ENCODE measurements at regions not wholly inside any gene's neighbourhood (a gene's known extent, or its start where the extent isn't known, plus 50 kb on each side); places are given as distances from the start of the nearest gene placed in this dataset.
"Not testable (repeated sequence)": the region's sequence is repeated elsewhere in the genome, so short reads cannot be mapped to it uniquely, and the experiment has no call there.

- no peak for DNase-seq (ENCODE audit: low spot score in 2 of 2)
- no peaks in the 10 kb centered on the region for H3K27me3 ChIP-seq (ENCODE audit: low read depth)
- no peaks in the 10 kb centered on the region for H3K36me3 ChIP-seq (replicated peaks)
- in situ Hi-C loops (cut with MboI; ENCODE audit: low sequenced_read_pairs) = no loop called here
- H3K9me3 ChIP-seq = no peaks in the 10 kb centered on the region
- H3K4me1 ChIP-seq = peaks cover 11% of the 10 kb centered on the region
- no peak overlapping the region for H3K4me3 ChIP-seq
Observed at GRCh38 chr1:96416701-96417444, 304.7 kb upstream of the PTBP2 start.

DNA sequence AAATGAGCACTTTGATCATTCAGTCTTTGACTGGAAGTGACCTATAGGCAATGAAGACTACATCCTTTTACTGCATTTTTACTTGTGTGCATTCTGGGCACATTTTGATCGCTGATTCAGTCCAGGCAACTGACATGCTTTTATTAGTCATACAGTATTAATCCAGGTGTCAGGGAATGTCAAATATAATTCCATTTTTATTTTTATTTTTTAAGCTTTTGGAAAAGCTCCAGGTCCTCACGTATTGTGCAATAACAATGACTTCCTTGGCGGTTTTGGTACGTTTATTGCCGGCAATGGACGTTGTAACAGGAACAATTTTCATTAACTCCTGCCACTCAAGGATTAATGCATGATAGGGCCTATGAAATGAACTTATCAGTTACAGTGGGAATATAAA is 302.6 kb upstream of the PTBP2 start:
- Histone ChIP-seq H3K4me3 (no peak overlapping the region), H3K36me3 (replicated peaks) (no peaks in the 10 kb centered on the region), H3K27me3 (ENCODE audit: low read depth) (no peaks in the 10 kb centered on the region), H3K4me1 (peaks cover 11% of the 10 kb centered on the region), H3K9me3 (no peaks in the 10 kb centered on the region)
- no peak for DNase-seq (ENCODE audit: low spot score in 2 of 2)
- in situ Hi-C loops (cut with MboI; ENCODE audit: low sequenced_read_pairs) = no loop called here

GRCh38 chr1:96424877-96425276 is 296.7 kb upstream of the PTBP2 start:
- H3K9me3 ChIP-seq = no peaks in the 10 kb centered on the region
- no peak overlapping the region for H3K4me3 ChIP-seq
- DNase-seq (ENCODE audit: low spot score in 2 of 2) = no peak
- peaks cover 16% of the 10 kb centered on the region for H3K4me1 ChIP-seq
- in situ Hi-C loops (cut with MboI; ENCODE audit: low sequenced_read_pairs) = no loop called here
- H3K36me3 ChIP-seq (replicated peaks) = no peaks in the 10 kb centered on the region
- no peaks in the 10 kb centered on the region for H3K27me3 ChIP-seq (ENCODE audit: low read depth)

DNA sequence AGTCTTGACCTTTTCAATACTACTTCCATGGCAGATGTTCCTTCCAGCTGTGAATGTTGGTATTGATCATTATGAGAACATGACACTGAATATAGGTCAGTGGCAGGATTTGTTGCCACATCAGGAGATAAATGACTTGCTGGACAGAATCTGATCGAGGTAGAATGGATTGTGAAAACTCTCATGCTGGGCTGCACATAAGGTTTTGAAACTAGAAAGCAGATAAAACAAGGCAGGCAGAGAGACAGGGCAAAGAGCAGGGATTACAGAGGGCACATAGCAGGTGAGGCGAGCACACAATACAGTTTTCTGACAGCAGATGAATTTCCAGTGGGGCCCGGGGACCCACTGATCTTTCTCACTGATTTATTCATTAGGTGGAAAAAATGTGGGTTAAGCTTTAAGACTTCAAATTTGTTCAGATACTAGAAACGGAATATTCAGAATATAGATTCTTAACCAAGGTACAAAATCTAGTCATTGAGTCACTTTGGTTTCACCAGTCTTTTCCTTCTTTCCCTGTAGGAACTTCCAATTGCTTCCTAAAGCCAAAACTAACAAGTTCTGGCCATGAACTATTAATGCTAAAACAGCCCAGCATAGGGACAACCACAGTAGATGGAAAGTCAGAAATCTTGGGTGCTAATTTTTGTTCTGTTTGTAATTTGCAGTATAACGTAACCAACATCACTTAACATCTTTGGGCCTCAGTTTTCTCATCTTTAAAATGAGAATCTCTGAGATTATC is 296.0 kb upstream of the PTBP2 start:
- Histone ChIP-seq H3K9me3 (no peaks in the 10 kb centered on the region), H3K4me3 (no peak overlapping the region), H3K27me3 (ENCODE audit: low read depth) (no peaks in the 10 kb centered on the region), H3K36me3 (replicated peaks) (no peaks in the 10 kb centered on the region), H3K4me1 (peaks cover 11% of the 10 kb centered on the region)
- DNase-seq (ENCODE audit: low spot score in 2 of 2) = no peak
- in situ Hi-C loops (cut with MboI; ENCODE audit: low sequenced_read_pairs) = no loop called here

DNA sequence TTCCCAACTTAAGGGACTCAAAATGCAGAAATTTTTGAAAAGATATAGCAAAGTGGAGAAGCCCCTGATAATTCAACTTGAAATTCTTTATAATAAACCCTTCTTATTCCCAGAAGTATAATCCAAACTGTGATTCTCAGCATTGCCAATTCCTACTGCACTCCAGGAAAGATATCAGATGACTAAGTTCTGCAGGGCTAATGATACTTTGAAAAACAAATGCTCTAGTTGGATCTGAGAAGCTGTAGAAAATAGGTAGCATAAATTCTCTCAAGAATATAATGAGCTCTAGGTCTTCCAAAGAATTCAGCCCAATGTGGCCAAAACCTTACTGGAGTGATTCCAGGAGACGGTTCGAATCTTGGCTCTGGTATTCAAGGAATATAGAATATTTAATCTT is 294.0 kb upstream of the PTBP2 start:
- Histone ChIP-seq H3K36me3 (replicated peaks) (no peaks in the 10 kb centered on the region), H3K4me1 (peaks cover 8% of the 10 kb centered on the region), H3K27me3 (ENCODE audit: low read depth) (no peaks in the 10 kb centered on the region), H3K4me3 (no peak overlapping the region), H3K9me3 (0 out of 2 replicates have a peak, but pooled peaks cover 3% of the 10 kb centered on the region)
- in situ Hi-C loops (cut with MboI; ENCODE audit: low sequenced_read_pairs) = no loop called here
- no peak for DNase-seq (ENCODE audit: low spot score in 2 of 2)

DNA sequence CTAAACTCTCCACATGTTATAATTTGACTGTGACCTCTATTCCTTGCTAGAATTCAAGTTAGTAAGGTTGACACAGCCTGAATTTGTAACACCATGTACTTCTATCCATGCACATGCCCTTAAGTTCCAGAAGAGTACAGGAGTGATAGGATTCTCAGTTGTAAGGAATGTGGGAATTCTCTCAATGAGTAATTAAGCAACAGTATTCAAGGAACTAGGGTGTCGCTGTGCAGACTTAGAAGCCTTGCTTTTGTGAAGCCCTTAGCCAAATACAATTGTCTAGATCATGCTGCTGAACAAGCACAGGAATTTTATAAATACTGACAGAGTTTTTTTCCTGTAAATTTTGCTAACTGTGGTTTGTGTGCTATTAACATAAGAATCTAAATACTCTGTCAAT is 276.3 kb upstream of the PTBP2 start:
- peaks cover 10% of the 10 kb centered on the region; the same call in 1 of the 2 replicates for H3K4me1 ChIP-seq
- H3K27me3 ChIP-seq (ENCODE audit: low read depth) = no peaks in the 10 kb centered on the region
- H3K9me3 ChIP-seq = 0 out of 2 replicates have a peak, but pooled peaks cover 2% of the 10 kb centered on the region
- no peak overlapping the region for H3K4me3 ChIP-seq
- in situ Hi-C loops (cut with MboI; ENCODE audit: low sequenced_read_pairs) = no loop called here
- peak in 1 of 2 experiments; percentile 26 for DNase-seq (ENCODE audit: low spot score in 2 of 2)
- H3K36me3 ChIP-seq (replicated peaks) = no peaks in the 10 kb centered on the region

- Histone ChIP-seq H3K27me3 (ENCODE audit: low read depth) (no peaks in the 10 kb centered on the region), H3K9me3 (no peaks in the 10 kb centered on the region; the same call in 1 of the 2 replicates), H3K36me3 (replicated peaks) (no peaks in the 10 kb centered on the region), H3K4me1 (peaks cover 52% of the 10 kb centered on the region), H3K4me3 (no peak overlapping the region)
- in situ Hi-C loops (cut with MboI; ENCODE audit: low sequenced_read_pairs) = no loop called here
- peak; percentile 57 to 91 for DNase-seq (ENCODE audit: low spot score in 2 of 2)
Observed at GRCh38 chr1:96464066-96464465, 257.5 kb upstream of the PTBP2 start.

DNA sequence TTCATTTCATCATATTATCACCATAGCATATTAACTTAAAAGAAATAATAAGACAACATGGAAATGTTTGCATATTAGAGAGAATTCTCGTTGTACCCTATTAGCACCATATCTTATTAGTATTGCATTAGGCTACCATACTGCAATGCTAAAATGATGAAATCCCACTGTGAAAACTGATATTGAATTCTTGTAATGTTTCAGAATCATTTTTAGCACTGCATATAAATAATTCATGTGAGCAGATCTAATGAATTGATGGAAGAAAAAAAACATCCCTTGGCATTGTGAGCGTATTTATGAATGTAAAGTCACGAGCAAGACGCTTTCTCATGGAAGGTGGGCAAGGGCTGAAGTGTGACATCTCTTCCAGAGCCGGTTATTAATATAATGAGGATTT is 257.1 kb upstream of the PTBP2 start:
- in situ Hi-C loops (cut with MboI; ENCODE audit: low sequenced_read_pairs) = no loop called here
- Histone ChIP-seq H3K4me3 (no peak overlapping the region), H3K27me3 (ENCODE audit: low read depth) (no peaks in the 10 kb centered on the region), H3K4me1 (peaks cover 52% of the 10 kb centered on the region), H3K36me3 (replicated peaks) (no peaks in the 10 kb centered on the region), H3K9me3 (no peaks in the 10 kb centered on the region; the same call in 1 of the 2 replicates)
- DNase-seq (ENCODE audit: low spot score in 2 of 2) = no peak

DNA sequence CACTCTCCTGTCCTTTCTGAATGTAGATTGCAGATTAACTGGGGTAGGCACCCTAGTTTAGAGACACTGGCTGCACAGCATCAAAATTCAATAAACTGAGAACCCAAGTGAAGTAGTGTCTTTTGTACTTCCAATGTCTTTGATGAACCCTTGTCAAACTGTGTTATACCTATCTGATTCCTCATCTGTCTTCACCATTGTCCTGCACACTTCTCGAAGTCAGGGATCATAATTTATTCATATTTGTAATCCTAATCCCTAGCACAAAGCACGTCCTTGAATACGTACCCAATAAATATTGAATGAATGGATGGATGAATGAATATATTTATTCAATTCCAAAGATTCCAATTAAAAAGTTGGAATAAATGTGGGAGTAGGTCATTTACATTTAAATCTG is 256.6 kb upstream of the PTBP2 start:
- Histone ChIP-seq H3K9me3 (no peaks in the 10 kb centered on the region; the same call in 1 of the 2 replicates), H3K4me3 (no peak overlapping the region), H3K4me1 (peaks cover 52% of the 10 kb centered on the region), H3K27me3 (ENCODE audit: low read depth) (no peaks in the 10 kb centered on the region), H3K36me3 (replicated peaks) (no peaks in the 10 kb centered on the region)
- DNase-seq (ENCODE audit: low spot score in 2 of 2) = peak; percentile 34 to 97
- in situ Hi-C loops (cut with MboI; ENCODE audit: low sequenced_read_pairs) = no loop called here

- Histone ChIP-seq H3K27me3 (ENCODE audit: low read depth) (no peaks in the 10 kb centered on the region), H3K4me1 (peaks cover 52% of the 10 kb centered on the region), H3K9me3 (no peaks in the 10 kb centered on the region; the same call in 1 of the 2 replicates), H3K4me3 (no peak overlapping the region), H3K36me3 (replicated peaks) (no peaks in the 10 kb centered on the region)
- DNase-seq (ENCODE audit: low spot score in 2 of 2) = peak; percentile 76 to 98
- in situ Hi-C loops (cut with MboI; ENCODE audit: low sequenced_read_pairs) = no loop called here
Observed at GRCh38 chr1:96465441-96465840, 256.1 kb upstream of the PTBP2 start.

DNA sequence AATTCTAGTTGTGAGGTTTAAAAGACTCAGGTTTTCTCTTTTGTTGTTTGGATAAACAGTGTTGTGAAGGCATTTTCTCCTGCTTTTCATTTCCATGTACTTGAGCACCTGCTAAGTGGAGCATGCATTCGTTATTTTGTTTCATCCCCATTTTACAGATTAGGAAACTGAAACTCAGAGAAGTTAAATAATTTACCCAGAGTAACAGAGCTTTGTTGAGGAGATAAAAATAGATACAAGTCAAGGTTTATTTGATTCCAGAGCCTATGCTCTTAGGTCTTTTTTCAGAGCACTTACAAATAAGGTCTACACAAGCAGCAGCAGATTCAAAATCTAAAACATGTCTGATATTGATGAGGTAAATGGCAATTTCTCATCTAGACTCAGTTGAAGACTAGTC is 254.7 kb upstream of the PTBP2 start:
- H3K36me3 ChIP-seq (replicated peaks) = no peaks in the 10 kb centered on the region
- no peaks in the 10 kb centered on the region; the same call in 1 of the 2 replicates for H3K9me3 ChIP-seq
- no peak for DNase-seq (ENCODE audit: low spot score in 2 of 2)
- no peak overlapping the region for H3K4me3 ChIP-seq
- in situ Hi-C loops (cut with MboI; ENCODE audit: low sequenced_read_pairs) = no loop called here
- no peaks in the 10 kb centered on the region for H3K27me3 ChIP-seq (ENCODE audit: low read depth)
- H3K4me1 ChIP-seq = peaks cover 38% of the 10 kb centered on the region

DNA sequence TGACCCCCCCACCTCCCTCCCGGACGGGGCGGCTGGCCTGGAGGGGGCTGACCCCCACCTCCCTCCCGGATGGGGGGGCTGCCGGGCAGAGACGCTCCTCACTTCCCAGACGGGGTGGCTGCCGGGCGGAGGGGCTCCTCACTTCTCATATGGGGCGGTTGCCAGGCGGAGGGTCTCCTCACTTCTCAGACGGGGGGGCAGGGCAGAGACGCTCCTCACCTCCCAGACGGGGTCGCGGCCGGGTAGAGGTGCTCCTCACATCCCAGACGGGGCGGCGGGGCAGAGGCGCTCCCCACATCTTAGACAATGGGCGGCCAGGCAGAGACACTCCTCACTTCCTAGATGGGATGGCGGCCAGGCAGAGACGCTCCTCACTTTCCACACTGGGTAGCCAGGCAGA is 251.9 kb upstream of the PTBP2 start:
- DNase-seq (ENCODE audit: low spot score in 2 of 2); H3K4me3 ChIP-seq; in situ Hi-C loops (cut with MboI; ENCODE audit: low sequenced_read_pairs); H3K36me3 ChIP-seq (replicated peaks); H3K27me3 ChIP-seq (ENCODE audit: low read depth); H3K9me3 ChIP-seq: not testable (repeated sequence)
- H3K4me1 ChIP-seq = peaks cover 48% of the 10 kb centered on the region

- no peaks in the 10 kb centered on the region; the same call in 1 of the 2 replicates for H3K9me3 ChIP-seq
- no peaks in the 10 kb centered on the region for H3K27me3 ChIP-seq (ENCODE audit: low read depth)
- no peak for DNase-seq (ENCODE audit: low spot score in 2 of 2)
- peaks cover 52% of the 10 kb centered on the region for H3K4me1 ChIP-seq
- no peak overlapping the region for H3K4me3 ChIP-seq
- in situ Hi-C loops (cut with MboI; ENCODE audit: low sequenced_read_pairs) = no loop called here
- no peaks in the 10 kb centered on the region for H3K36me3 ChIP-seq (replicated peaks)
Observed at GRCh38 chr1:96472471-96472870, 249.1 kb upstream of the PTBP2 start.

DNA sequence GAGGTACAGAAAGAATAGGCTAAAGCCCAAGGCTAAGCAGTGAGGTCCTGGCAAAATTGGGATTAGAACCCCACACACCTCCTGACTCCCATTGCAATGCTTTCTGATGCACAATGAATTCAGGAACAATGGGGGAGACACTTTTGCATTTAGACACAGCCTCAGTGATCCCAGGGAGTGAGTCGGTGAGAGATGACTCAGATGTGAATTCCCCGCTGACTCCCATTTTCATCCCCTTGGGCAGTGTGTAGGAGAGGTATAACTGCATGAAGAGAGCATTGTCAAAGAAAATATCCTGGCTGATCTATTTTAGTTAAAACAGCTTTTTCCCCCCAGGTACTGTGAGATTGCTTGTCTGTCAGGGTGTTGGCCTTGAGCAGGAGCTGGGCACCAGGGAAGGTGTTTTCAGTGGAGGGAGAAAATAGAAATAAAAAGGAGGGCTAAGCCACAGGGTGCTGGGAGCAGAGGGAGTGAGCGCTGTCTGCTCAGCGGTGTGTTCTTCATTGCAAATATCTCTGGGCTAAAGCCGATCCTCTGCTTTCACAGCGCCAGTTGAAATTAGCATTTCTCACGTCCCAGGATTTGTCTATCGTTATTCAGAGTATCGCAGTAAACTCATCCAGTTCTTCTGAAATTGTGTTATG is 247.7 kb upstream of the PTBP2 start:
- in situ Hi-C loops (cut with MboI; ENCODE audit: low sequenced_read_pairs) = no loop called here
- Histone ChIP-seq H3K27me3 (ENCODE audit: low read depth) (no peaks in the 10 kb centered on the region), H3K4me1 (peaks cover 67% of the 10 kb centered on the region), H3K4me3 (no peak overlapping the region), H3K36me3 (replicated peaks) (no peaks in the 10 kb centered on the region), H3K9me3 (no peaks in the 10 kb centered on the region)
- peak; percentile 71 to 74 for DNase-seq (ENCODE audit: low spot score in 2 of 2)

Measured in HAP-1 (cell line).